T follicular helper cell (primary cell): ENCODE measurements at regions not wholly inside any gene's neighbourhood (a gene's known extent, or its start where the extent isn't known, plus 50 kb on each side); places are given as distances from the start of the nearest gene placed in this dataset.
"Not testable (repeated sequence)": the region's sequence is repeated elsewhere in the genome, so short reads cannot be mapped to it uniquely, and the experiment has no call there.

Experiments used
- DNase-seq: peaks from one replicate; pipeline ENCODE4 v3.0.0-alpha.2; 2020; ENCODE audit warnings: low read depth

GRCh38 chr1:148357037-148357436 lies 126.1 kb downstream of the PPIAL4G start:
- DNase-seq = no peak

DNA sequence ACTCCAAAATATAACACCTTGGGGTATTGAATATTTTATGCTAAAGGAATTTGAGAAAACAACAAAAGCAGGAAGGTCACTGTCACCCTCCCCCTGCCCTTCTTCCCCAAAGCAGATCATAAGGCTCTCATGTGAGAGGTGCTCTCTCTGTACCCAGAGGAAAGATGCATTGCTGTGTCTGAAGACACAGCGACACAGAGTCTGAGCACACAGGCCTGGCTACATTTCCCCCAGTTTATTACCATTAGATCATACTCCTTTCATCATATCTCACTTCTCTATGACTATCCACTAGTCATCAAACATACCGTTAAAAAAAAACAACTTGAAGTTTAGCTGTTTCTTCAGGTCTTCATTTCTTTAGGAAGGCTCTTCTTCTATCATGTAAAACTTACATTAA lies 127.1 kb downstream of the PPIAL4G start:
- no peak for DNase-seq

- DNase-seq = no peak
Observed at GRCh38 chr1:148354913-148355308, 128.2 kb downstream of the PPIAL4G start.

GRCh38 chr1:148354284-148354912 lies 128.7 kb downstream of the PPIAL4G start:
- DNase-seq = no peak

- DNase-seq = no peak
Observed at GRCh38 chr1:148353461-148354283, 129.4 kb downstream of the PPIAL4G start.

DNA sequence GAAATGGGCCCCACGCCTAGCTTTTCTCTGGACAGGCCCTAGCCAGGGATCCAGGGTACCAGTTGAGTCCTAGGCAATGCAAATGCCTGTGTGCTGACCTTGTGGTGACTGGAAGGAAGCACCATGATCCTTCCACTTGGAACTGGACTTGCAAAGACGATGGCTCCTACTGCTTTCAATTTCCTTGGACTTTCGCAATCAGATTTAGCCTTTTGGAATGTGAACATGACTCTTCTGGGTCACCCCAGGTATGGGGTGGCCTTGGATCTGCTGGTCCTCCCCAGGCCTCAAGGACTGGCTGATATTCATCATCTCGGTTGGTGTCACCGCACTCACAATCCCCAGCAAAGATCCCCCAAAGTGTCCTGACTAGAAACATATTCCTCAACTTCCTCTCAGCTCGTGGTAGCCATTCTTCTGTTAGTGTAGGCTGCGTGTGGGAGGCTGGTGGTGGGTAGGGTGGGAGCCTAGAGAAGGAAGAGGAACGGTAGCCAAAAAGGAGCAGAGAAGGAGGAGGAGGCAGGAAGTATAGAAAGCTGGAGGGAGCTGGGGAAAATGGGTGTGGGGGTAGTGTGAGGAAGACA lies 130.5 kb downstream of the PPIAL4G start:
- DNase-seq = no peak

- DNase-seq = no peak
Observed at GRCh38 chr1:148347781-148348180, 135.3 kb downstream of the PPIAL4G start.

GRCh38 chr1:148345659-148346151 lies 137.4 kb downstream of the PPIAL4G start:
- DNase-seq = not testable (repeated sequence)

- not testable (repeated sequence) for DNase-seq
Observed at GRCh38 chr1:148344651-148345050, 138.5 kb downstream of the PPIAL4G start.

DNA sequence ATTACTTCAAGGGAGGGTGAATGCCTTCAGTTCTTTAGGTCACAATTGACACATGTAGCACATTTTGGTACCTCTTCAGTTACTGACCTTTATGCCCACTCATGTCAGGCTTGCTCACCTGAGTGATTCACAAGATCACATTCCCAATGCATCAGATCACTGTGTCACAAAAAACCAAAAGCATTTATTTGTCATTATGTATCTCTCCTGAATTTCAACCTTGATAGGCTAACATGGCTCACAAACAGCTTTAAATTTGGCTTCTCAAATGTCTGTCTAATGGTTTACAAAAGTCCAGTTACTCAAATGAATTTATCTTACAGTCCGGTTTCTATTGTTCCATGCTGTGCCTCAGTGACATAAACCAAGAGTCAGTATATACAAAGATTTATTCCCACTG lies 141.4 kb downstream of the PPIAL4G start:
- not testable (repeated sequence) for DNase-seq

DNA sequence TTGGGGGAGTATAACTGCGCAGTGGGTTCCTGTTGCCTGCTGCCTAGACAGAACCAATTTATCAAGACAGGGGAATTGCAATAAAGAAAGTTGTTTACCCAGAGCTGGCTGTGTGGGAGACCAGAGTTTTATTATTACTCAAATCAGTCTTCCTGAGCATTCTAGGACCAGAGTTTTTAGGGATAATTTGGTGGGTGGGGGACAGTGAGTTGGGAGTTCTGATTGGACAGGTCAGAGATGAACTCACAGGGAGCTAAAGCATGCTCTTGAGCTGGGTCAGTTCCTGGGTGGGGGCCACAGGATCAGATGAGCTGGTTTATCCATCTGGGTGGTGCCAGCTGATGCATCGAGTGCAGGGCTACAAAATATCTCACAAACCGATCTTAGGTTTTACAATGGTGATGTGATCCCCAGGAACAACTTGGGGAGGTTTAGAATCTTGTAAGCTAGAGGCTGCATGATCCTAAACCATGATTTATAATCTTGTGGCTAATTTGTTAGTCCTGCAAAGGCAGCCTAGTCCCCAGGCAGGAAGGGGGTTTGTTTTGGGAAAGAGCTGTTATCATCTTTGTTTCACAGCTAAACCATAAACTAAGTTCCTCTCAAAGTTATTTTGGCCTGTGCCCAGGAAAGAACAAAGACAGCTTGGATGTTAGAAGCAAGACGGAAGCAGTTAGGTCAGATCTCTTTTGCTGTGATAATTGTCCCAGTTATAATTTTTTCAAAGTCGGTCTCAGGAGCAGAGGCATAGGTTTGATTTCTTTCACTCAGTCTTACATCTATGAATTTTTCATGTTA lies 146.8 kb downstream of the PPIAL4G start:
- not testable (repeated sequence) for DNase-seq

GRCh38 chr1:148334339-148335130 lies 148.6 kb downstream of the PPIAL4G start:
- peak; percentile 60 for DNase-seq

GRCh38 chr1:148333875-148334338 lies 149.2 kb downstream of the PPIAL4G start:
- no peak for DNase-seq

- no peak for DNase-seq
Observed at GRCh38 chr1:148328884-148329283, 154.2 kb downstream of the PPIAL4G start.

DNA sequence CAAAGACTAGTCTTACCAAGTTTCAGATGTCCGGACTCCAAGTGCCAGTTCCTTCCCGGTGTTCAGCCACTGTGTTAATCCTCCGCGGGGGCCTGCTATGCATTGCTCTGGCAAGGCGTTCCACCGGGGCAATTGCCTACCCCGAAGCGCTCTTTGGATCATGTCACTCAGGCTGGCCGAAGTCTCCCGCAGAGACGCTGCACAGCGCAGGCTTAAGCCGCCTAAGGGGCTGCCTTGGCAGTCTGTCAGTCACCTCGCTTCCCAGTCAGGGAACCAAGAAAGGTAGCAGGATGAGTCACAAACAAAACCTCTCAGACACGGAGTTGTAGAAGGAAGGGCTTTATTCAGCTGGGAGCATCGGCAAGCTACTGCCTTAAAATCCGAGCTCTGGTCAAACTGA lies 158.1 kb downstream of the PPIAL4G start:
- DNase-seq = not testable (repeated sequence)

GRCh38 chr1:148324465-148324864 lies 158.6 kb downstream of the PPIAL4G start:
- DNase-seq = not testable (repeated sequence)

- DNase-seq = not testable (repeated sequence)
Observed at GRCh38 chr1:148320079-148320478, 163.0 kb downstream of the PPIAL4G start.

- DNase-seq = no peak
Observed at GRCh38 chr1:148318904-148319242, 164.2 kb downstream of the PPIAL4G start.

DNA sequence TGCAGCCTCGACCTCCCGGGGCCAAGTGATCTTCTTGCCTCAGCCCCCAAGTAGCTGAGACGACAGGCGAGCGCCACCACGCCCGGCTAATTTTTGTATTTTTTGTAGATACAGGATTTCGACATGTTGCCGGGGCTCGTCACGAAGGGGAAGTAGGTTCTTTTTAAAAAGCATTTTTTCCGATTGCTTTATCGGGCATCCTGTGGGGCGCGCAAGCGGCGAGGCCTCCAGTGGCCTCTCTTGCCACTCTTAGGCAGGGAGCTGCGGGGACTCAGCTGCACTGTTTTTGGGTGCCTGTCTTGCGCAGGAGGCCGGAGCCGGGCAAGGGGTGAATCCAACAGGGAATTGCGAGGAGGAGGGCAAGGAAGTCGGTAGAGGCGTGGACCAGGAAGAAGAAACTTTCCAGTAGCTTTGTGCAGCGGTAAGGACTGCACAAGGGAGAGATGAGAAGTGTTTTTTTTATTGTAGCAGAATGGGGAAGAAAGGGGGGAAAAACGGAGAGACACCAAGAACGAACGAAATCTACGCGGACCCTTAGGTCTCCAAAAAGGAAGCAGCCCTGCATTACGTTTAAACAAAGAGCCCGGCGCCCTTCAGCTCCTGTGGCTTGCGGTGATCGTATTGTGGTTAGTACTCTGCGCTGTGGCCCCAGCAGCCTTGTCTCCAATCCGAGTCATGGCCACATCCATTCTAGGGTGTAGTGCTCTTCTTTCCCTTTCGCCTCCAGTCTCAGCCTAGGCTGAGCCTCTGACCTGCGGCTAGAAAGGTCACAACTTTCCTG lies 164.8 kb downstream of the PPIAL4G start:
- peak; percentile 24 for DNase-seq

DNA sequence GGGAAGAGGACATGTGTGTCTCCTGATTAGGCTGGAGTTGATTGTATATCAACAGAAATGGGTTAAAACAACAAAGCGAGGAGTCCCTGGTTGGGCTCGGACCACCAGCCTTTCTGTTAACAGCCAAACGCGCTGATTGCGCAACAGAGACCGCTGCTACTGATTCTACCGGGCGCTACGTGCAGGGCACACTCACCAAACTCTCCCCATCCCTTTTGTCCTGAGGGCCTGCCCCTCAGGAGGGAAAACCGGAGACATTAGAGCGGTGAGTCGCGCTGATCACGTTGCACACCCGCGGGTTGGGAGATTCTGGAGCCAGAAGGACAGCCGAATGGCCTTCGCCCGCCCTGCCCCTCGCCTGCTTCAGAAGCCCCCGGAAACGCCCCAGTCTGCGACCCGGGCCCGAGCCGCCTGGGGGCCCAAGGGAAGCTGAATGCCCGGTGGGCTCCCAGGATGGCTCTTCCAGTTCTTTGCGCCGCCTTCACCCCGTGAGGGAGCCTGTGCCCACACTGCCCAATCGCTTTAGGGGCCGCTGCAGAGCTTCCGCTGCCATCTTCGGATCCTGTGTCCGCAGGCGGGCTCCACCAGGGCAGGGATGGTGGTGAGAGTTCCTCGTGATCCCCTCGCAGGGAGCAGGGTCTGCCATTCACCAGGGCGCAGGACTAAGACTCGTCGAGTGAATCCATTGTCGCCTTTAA lies 165.4 kb upstream of the NBPF11 start:
- no peak for DNase-seq
